GM21381 (cell line): ENCODE measurements at regions not wholly inside any gene's neighbourhood (a gene's known extent, or its start where the extent isn't known, plus 50 kb on each side); places are given as distances from the start of the nearest gene placed in this dataset.

Experiments used
- ATAC-seq: cut with Tn5 transposase; IDR thresholded peaks from one replicate; pipeline ENCODE4 v1.9.1; 2021; ENCODE audit warnings: mild to moderate bottlenecking, moderate library complexity; ENCODE audit not compliant: unreplicated experiment

GRCh38 chr2:106572541-106573450 is 85.6 kb downstream of the CD8B2 start:
- no peak for ATAC-seq

GRCh38 chr2:106573773-106574172 is 86.6 kb downstream of the CD8B2 start:
- ATAC-seq: no peak

- ATAC-seq: no peak
Observed at GRCh38 chr2:106575955-106576354, 88.8 kb downstream of the CD8B2 start.

GRCh38 chr2:106577255-106577651 is 90.1 kb downstream of the CD8B2 start:
- no peak for ATAC-seq

GRCh38 chr2:106579750-106580197 is 92.6 kb downstream of the CD8B2 start:
- no peak for ATAC-seq

- no peak for ATAC-seq
Observed at GRCh38 chr2:106580241-106580640, 93.1 kb downstream of the CD8B2 start.

GRCh38 chr2:106581328-106581727 is 94.2 kb downstream of the CD8B2 start:
- ATAC-seq: no peak

GRCh38 chr2:106581755-106582147 is 94.6 kb downstream of the CD8B2 start:
- ATAC-seq: peak; percentile 26

- ATAC-seq: peak; percentile 70
Observed at GRCh38 chr2:106582148-106583143, 95.3 kb downstream of the CD8B2 start.

GRCh38 chr2:106584304-106584954 is 97.3 kb downstream of the CD8B2 start:
- ATAC-seq: no peak

GRCh38 chr2:106596844-106597243 is 109.7 kb downstream of the CD8B2 start:
- ATAC-seq: no peak

- ATAC-seq: no peak
Observed at GRCh38 chr2:106599540-106599939, 112.4 kb downstream of the CD8B2 start.

GRCh38 chr2:106602042-106602441 is 114.9 kb downstream of the CD8B2 start:
- no peak for ATAC-seq

- ATAC-seq: no peak
Observed at GRCh38 chr2:106606652-106607051, 119.5 kb downstream of the CD8B2 start.

- ATAC-seq: no peak
Observed at GRCh38 chr2:106607371-106607770, 120.2 kb downstream of the CD8B2 start.

- no peak for ATAC-seq
Observed at GRCh38 chr2:106609780-106610179, 122.6 kb downstream of the CD8B2 start.

- no peak for ATAC-seq
Observed at GRCh38 chr2:106614511-106615291, 127.5 kb downstream of the CD8B2 start.

- no peak for ATAC-seq
Observed at GRCh38 chr2:106618614-106619013, 131.4 kb downstream of the CD8B2 start.

- ATAC-seq: no peak
Observed at GRCh38 chr2:106623456-106623855, 136.3 kb downstream of the CD8B2 start.

GRCh38 chr2:106624787-106625380 is 137.7 kb downstream of the CD8B2 start:
- ATAC-seq: no peak
